ENCODE measurements at regions not wholly inside any gene's neighbourhood (a gene's known extent, or its start where the extent isn't known, plus 50 kb on each side); places are given as distances from the start of the nearest gene placed in this dataset.

DNA sequence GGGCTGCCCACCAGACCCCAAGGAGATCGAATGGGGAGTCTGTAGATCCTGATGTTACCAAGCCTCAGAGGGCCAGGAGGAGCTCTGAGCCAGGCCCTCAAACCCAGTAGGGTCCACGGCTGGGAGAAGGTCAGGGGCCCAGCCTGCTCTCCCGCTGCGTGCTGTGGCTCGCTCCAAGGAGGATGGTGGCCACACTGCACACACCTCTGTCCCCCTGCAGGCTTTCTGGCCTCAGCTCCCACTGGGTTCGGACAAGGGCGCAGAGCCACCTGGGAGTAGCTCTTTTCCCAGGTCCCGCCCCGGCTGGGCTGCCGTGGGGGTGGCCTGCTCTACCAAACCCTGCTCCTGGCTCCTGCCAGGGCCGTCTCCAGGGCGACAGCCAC is 175.8 kb downstream of the ZNF248 start:
- no peak for DNase-seq
- Histone ChIP-seq H3K4me1 (no peaks in the 10 kb centered on the region), H3K9me3 (peaks cover 0 to 19% (median 0%) of the 10 kb centered on the region in 4 donors), H3K27ac (no peak overlapping the region), H3K4me3 (no peak overlapping the region), H3K27me3 (no peaks in the 10 kb centered on the region), H3K36me3 (no peaks in the 10 kb centered on the region)
- no peak for TF ChIP-seq POLR2A (IDR thresholded peaks at IDR 0.05)
- TF ChIP-seq, protein P1, sequence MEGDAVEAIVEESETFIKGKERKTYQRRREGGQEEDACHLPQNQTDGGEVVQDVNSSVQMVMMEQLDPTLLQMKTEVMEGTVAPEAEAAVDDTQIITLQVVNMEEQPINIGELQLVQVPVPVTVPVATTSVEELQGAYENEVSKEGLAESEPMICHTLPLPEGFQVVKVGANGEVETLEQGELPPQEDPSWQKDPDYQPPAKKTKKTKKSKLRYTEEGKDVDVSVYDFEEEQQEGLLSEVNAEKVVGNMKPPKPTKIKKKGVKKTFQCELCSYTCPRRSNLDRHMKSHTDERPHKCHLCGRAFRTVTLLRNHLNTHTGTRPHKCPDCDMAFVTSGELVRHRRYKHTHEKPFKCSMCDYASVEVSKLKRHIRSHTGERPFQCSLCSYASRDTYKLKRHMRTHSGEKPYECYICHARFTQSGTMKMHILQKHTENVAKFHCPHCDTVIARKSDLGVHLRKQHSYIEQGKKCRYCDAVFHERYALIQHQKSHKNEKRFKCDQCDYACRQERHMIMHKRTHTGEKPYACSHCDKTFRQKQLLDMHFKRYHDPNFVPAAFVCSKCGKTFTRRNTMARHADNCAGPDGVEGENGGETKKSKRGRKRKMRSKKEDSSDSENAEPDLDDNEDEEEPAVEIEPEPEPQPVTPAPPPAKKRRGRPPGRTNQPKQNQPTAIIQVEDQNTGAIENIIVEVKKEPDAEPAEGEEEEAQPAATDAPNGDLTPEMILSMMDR (IDR thresholded peaks at IDR 0.05), result no peak

DNA sequence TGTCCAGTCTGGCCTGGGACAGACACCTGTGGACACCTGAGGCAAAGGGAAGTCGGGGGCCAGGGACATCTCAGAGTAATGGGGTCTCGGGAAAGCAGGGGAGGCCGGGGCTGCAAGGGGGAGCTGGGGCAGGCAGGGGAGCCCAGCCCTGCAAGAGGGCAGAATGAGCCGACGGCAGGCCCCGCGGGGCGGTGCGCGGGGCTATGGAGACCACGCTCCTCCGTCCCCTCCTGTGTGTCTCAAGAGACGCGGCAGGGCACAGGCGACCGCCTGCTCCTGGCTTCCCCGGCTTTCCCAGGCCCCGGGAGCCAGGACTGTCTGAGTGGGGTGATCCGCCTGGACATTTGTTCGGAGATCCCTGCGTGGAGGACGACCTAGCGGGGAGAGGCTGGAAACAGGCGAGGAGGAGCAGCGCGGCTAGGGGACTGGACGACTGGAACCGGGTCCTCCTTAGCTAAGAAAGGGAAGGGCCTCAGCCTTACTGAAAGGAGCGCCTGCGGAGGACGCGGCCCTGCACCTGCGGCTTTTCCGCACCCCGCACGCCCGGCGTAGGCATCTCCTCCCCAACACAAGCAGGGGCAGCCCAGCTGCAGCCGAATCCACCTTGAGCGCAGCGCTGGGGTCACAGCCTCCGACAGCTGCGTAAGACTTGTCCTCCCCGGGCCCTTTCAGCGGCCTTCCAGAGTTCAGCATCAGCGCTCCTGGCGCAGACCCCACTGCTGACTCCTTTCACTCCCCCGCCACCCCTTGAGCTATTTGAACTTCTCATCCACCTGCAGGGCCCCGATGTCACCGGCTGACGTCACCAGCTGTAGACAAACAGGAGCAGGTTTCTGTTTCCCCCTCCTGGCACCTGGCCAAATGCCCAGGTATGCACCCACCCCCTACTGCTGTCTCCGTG is 176.4 kb downstream of the ZNF248 start:
- DNase-seq, result no peak
- Histone ChIP-seq H3K9me3 (peaks cover 0 to 18% (median 0%) of the 10 kb centered on the region in 4 donors), H3K27me3 (no peaks in the 10 kb centered on the region), H3K4me3 (no peak overlapping the region), H3K27ac (no peak overlapping the region), H3K4me1 (no peaks in the 10 kb centered on the region), H3K36me3 (no peaks in the 10 kb centered on the region)
- TF ChIP-seq, protein P1 (IDR thresholded peaks at IDR 0.05), result no peak
- no peak for TF ChIP-seq POLR2A (IDR thresholded peaks at IDR 0.05)

DNA sequence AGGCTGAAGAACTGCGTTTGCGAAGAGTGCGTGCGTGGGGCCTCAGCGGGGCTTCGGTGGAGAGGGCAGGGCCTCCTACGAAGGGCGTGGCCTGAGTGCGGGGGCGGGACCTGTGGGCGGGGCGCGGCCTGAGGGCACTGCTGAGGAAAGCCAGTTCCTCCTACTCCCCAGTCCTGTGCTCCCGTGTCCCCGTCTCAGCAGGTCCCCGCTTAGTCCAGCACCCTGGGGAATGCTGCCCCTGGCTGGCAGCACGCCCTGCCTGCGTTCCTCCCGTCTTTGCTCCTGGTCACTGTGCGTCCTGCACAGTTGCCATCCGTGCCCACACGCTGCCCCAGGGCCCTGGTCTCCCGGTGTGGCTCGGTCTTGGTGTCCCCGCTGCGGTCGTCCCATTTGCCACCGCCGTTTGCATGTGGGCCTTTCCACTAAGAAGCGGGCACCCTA is 177.1 kb downstream of the ZNF248 start:
- Histone ChIP-seq H3K4me3 (no peak overlapping the region), H3K27me3 (no peaks in the 10 kb centered on the region), H3K9me3 (peaks cover 0 to 18% (median 0%) of the 10 kb centered on the region in 4 donors), H3K27ac (no peak overlapping the region), H3K36me3 (no peaks in the 10 kb centered on the region), H3K4me1 (no peaks in the 10 kb centered on the region)
- TF ChIP-seq POLR2A (IDR thresholded peaks at IDR 0.05), result no peak
- TF ChIP-seq, protein P1 (IDR thresholded peaks at IDR 0.05), result no peak
- no peak for DNase-seq

DNA sequence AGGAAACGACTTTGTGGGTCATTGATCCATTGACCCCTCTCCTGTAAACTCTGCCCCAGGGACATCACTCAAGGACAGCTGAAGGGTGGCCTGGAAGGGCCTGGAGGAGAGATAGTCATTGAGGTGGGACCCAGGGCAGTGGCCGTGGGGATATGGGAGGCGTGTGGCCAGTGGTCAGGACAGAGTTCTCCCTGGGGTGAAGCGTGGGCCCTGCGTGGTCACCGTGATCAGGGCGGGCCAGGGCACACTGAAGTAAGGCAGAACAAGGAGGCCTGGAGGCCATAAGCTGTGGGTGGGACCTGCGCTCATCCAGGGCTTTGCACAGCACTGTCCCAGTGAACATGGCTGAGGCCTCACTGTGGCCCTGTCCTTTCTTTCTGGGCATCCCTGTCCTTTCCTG is 177.9 kb downstream of the ZNF248 start:
- Histone ChIP-seq H3K4me3 (no peak overlapping the region), H3K9me3 (peaks cover 0 to 18% (median 0%) of the 10 kb centered on the region in 4 donors), H3K27me3 (no peaks in the 10 kb centered on the region), H3K36me3 (no peaks in the 10 kb centered on the region), H3K27ac (no peak overlapping the region), H3K4me1 (no peaks in the 10 kb centered on the region)
- DNase-seq, result no peak
- no peak for TF ChIP-seq POLR2A (IDR thresholded peaks at IDR 0.05)
- TF ChIP-seq, protein P1 (IDR thresholded peaks at IDR 0.05), result no peak

DNA sequence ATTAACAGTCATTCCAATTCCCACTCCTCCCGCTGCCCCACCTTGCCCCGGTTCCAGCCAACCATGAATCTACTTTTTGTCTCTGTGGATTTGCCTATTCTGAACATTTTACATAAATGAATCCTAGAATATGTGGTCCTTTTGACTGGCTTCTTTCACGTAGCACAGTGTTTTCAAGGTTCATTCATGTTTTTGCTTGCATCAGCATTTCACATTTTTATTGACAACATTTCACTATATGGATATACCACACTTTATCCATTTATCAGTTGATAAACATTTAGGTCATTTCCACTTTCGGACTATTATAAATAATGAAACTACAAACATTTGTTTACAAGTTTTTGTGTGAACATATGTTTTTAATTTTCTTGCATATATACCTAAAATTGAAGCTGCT is 182.0 kb downstream of the ZNF248 start:
- no peak for TF ChIP-seq POLR2A (IDR thresholded peaks at IDR 0.05)
- TF ChIP-seq, protein P1 (IDR thresholded peaks at IDR 0.05), result no peak
- H3K27me3 ChIP-seq, result no peaks in the 10 kb centered on the region
- no peaks in the 10 kb centered on the region for H3K4me1 ChIP-seq
- DNase-seq, result no peak
- H3K27ac ChIP-seq, result no peak overlapping the region
- H3K4me3 ChIP-seq, result no peak overlapping the region
- no peaks in the 10 kb centered on the region for H3K36me3 ChIP-seq
- H3K9me3 ChIP-seq, result peaks cover 0 to 15% (median 0%) of the 10 kb centered on the region in 4 donors

All from Peyer's patch (tissue), 4 donors.